Keratinocyte (primary cell): ENCODE measurements at regions not wholly inside any gene's neighbourhood (a gene's known extent, or its start where the extent isn't known, plus 50 kb on each side); places are given as distances from the start of the nearest gene placed in this dataset.

Experiments
- DNase-seq: peaks from one replicate; pipeline ENCODE4 v3.0.0-alpha.2; 2011; ENCODE audit warnings: low read depth, missing footprints, low spot score
- FAIRE-seq: peaks from 2 replicates; lab custom pipeline; 2011; peaks lifted over from hg19 to GRCh38; lab: Jason Lieb, UNC
- H2AFZ ChIP-seq: 2 replicates; pipeline ENCODE4 v1.6.0; 2012; ENCODE audit warnings: low read length, control low read depth, inconsistent platforms; ENCODE audit not compliant: control insufficient read depth
- H3K27ac ChIP-seq: 2 replicates; pipeline ENCODE4 v1.5.1; 2011; ENCODE audit warnings: low read length; ENCODE audit not compliant: control insufficient read depth, insufficient read depth
- H3K27me3 ChIP-seq: 3 replicates; pipeline ENCODE4 v1.6.0; 2011; ENCODE audit warnings: low read length; ENCODE audit not compliant: control insufficient read depth, insufficient read depth; ENCODE audit errors: extremely low read depth
- H3K36me3 ChIP-seq, 2 experiments: 2 replicates in 1 of 2; 3 replicates in 1 of 2; pipeline ENCODE4 v1.5.1; 2011; ENCODE audit warnings: low read length in 2 of 2, mild to moderate bottlenecking in 1 of 2; ENCODE audit not compliant: control insufficient read depth in 2 of 2, insufficient read depth in 2 of 2; ENCODE audit errors: extremely low read depth in 1 of 2
- H3K4me1 ChIP-seq: 3 replicates; pipeline ENCODE4 v1.5.1; 2011; ENCODE audit warnings: low read length; ENCODE audit not compliant: control insufficient read depth, insufficient read depth; ENCODE audit errors: extremely low read depth
- H3K4me2 ChIP-seq: 3 replicates; pipeline ENCODE4 v1.6.0; 2011; ENCODE audit warnings: low read depth, low read length; ENCODE audit not compliant: control insufficient read depth, insufficient read depth; ENCODE audit errors: extremely low read depth
- H3K4me3 ChIP-seq, 3 experiments: fragments of 200-600 bp in 1 of 3; sonication (generic) in 1 of 3; 2 replicates in 2 of 3; 3 replicates in 1 of 3; pipeline ENCODE4 v1.5.1; 2011 to 2016; ENCODE audit warnings: low read length in 3 of 3, mild to moderate bottlenecking in 3 of 3, control low read depth in 2 of 3, inconsistent platforms in 1 of 3, low read depth in 1 of 3, mixed read lengths in 1 of 3, mixed run types in 1 of 3, moderate library complexity in 1 of 3; ENCODE audit not compliant: control insufficient read depth in 2 of 3, insufficient read depth in 2 of 3; ENCODE audit errors: extremely low read depth in 1 of 3
- H3K79me2 ChIP-seq: 2 replicates; pipeline ENCODE4 v1.6.0; 2012; ENCODE audit warnings: low read length; ENCODE audit not compliant: control insufficient read depth, insufficient read depth
- H3K9ac ChIP-seq: 3 replicates; pipeline ENCODE4 v1.6.0; 2011; ENCODE audit warnings: low read length; ENCODE audit not compliant: control insufficient read depth, insufficient read depth; ENCODE audit errors: extremely low read depth
- H3K9me1 ChIP-seq: 3 replicates; pipeline ENCODE4 v1.6.0; 2011; ENCODE audit warnings: low read length; ENCODE audit not compliant: control insufficient read depth, insufficient read depth; ENCODE audit errors: extremely low read depth
- H3K9me3 ChIP-seq: 2 replicates; pipeline ENCODE4 v1.5.1; 2012; ENCODE audit warnings: low read depth, low read length; ENCODE audit not compliant: control insufficient read depth
- H4K20me1 ChIP-seq: 3 replicates; pipeline ENCODE4 v1.6.0; 2011; ENCODE audit warnings: low read length; ENCODE audit not compliant: control insufficient read depth, insufficient read depth; ENCODE audit errors: extremely low read depth
- EZH2 ChIP-seq: IDR thresholded peaks from one replicate; pipeline ENCODE4 v1.6.1; 2012; ENCODE audit warnings: inconsistent platforms, mild to moderate bottlenecking, low read length, moderate library complexity
- dilution Hi-C: fragments of 300-500 bp; cut with MboI; formaldehyde crosslinking; loops from one replicate; pipeline ENCODE4 v1.7.0; 2020; ENCODE audit warnings: low sequenced_read_pairs; ENCODE audit not compliant: extremely low pct_ligation_motif_present
- TF ChIP-seq, protein P1 (sequence below), 3 experiments: IDR thresholded peaks in 1 of 3; conservative IDR thresholded peaks in 1 of 3; optimal IDR thresholded peaks in 1 of 3; 2 replicates in 2 of 3; 3 replicates in 1 of 3; pipeline versions ENCODE3 to v1.5.1; 2011; ENCODE audit warnings: low read length in 3 of 3, mild to moderate bottlenecking in 3 of 3, moderate library complexity in 2 of 3, control low read depth in 1 of 3, inconsistent platforms in 1 of 3; ENCODE audit not compliant: insufficient read depth in 2 of 3; ENCODE audit errors: extremely low read depth in 1 of 3

DNA sequence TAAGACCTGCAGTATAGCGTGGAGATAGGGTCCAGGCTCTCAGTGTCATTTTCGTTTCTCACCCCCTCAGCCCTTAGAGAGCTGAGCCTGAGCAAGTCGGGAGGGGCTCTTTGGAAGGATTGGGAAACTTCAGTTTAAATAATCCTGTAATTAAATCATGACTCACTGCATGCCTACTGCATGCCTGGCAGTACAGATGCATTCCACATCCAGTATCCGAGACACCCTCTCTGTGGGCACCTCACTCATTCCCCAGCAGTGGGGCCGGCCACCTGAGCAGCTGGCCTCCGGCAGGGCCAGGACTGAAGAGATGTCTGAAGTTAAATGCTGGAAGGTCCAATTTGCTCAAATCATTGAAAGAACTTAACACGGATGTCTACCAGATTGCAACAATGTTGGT, 316.6 kb downstream of the THBS2 start:
- Histone ChIP-seq H3K9ac (no peak overlapping the region), H3K27ac (no peak overlapping the region), H3K36me3 (no peaks in the 10 kb centered on the region), H4K20me1 (no peaks in the 10 kb centered on the region), H3K79me2 (no peaks in the 10 kb centered on the region), H3K9me3 (no peaks in the 10 kb centered on the region), H3K9me1 (no peaks in the 10 kb centered on the region), H3K4me2 (peak overlapping the region; percentile 53), H3K27me3 (no peaks in the 10 kb centered on the region), H2AFZ (peak overlapping the region; percentile 51), H3K4me3 (no peak overlapping the region), H3K4me1 (peaks cover 6% of the 10 kb centered on the region)
- DNase-seq (no peak), FAIRE-seq (peak; percentile 60)
- dilution Hi-C loops = no loop called here
- TF ChIP-seq EZH2 = no peak
- TF ChIP-seq, protein P1, sequence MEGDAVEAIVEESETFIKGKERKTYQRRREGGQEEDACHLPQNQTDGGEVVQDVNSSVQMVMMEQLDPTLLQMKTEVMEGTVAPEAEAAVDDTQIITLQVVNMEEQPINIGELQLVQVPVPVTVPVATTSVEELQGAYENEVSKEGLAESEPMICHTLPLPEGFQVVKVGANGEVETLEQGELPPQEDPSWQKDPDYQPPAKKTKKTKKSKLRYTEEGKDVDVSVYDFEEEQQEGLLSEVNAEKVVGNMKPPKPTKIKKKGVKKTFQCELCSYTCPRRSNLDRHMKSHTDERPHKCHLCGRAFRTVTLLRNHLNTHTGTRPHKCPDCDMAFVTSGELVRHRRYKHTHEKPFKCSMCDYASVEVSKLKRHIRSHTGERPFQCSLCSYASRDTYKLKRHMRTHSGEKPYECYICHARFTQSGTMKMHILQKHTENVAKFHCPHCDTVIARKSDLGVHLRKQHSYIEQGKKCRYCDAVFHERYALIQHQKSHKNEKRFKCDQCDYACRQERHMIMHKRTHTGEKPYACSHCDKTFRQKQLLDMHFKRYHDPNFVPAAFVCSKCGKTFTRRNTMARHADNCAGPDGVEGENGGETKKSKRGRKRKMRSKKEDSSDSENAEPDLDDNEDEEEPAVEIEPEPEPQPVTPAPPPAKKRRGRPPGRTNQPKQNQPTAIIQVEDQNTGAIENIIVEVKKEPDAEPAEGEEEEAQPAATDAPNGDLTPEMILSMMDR (optimal IDR thresholded peaks at IDR 0.05 in 1 of 3, IDR thresholded peaks at IDR 0.05 in 1 of 3, conservative IDR thresholded peaks at IDR 0.05 in 1 of 3; ENCODE audit: extremely low read depth in 1 of 3, insufficient read depth in 2 of 3, low read length in 3 of 3) = no peak

DNA sequence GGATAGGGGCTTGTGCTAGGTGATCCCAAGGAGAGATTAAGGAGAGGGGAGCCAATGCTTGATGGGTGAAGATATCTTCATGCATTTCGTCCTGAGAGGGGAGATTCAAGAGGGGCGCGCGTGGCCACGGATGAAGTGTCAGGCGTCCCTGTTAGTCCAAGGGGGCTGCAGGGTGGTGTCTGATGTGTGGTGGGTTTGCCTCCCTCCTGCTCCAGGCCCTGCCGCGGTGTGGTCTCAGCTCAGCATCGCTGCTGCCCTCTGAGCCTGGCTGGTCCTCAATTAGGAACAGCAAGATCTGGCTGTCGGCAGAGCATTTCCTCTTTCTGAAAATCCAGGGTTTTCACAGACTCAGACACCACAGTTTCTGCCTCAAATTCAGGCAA, 318.0 kb downstream of the THBS2 start:
- no peaks in the 10 kb centered on the region for H3K9me1 ChIP-seq
- DNase-seq (no peak), FAIRE-seq (no peak)
- H2AFZ ChIP-seq = no peak overlapping the region
- TF ChIP-seq, protein P1 (optimal IDR thresholded peaks at IDR 0.05 in 1 of 3, IDR thresholded peaks at IDR 0.05 in 1 of 3, conservative IDR thresholded peaks at IDR 0.05 in 1 of 3; ENCODE audit: extremely low read depth in 1 of 3, insufficient read depth in 2 of 3, low read length in 3 of 3) = no peak
- no peak for TF ChIP-seq EZH2
- H3K9ac ChIP-seq = no peak overlapping the region
- no peaks in the 10 kb centered on the region for H4K20me1 ChIP-seq
- H3K9me3 ChIP-seq = no peaks in the 10 kb centered on the region
- H3K4me1 ChIP-seq = peaks cover 6% of the 10 kb centered on the region
- H3K27me3 ChIP-seq = no peaks in the 10 kb centered on the region
- H3K27ac ChIP-seq = no peak overlapping the region
- H3K4me3 ChIP-seq = no peak overlapping the region
- no peaks in the 10 kb centered on the region for H3K79me2 ChIP-seq
- dilution Hi-C loops = no loop called here
- no peaks in the 10 kb centered on the region for H3K36me3 ChIP-seq
- H3K4me2 ChIP-seq = no peak overlapping the region
